ENCODE measurements at regions not wholly inside any gene's neighbourhood (a gene's known extent, or its start where the extent isn't known, plus 50 kb on each side); places are given as distances from the start of the nearest gene placed in this dataset.
A peak's percentile ranks its signal among the peaks of the same experiment; 100 is the strongest.

DNA sequence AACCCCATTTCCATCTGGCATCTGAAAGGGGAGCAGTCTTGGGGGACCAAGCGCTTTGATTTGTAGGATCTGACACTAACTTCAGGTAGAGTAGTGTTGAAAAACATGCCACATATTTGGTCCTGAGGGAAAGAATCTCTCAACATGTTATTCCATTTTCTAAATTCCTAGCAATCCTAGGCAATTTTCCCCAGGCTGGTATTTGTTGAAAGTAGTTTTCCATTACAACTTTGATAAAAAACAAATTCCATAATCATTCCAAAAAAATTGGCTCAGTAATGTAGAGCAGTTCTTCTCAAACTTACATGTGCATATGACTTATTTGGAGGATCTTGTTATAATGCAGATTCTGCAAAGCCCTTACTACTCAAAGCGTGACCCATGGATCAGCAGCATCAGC lies 477.9 kb downstream of the ACTL7B start:
- peaks cover 9% of the 10 kb centered on the region for H3K9me3 Mint-ChIP-seq (ENCODE audit: unreplicated experiment)
- no peak overlapping the region for H3K4me3 Mint-ChIP-seq (ENCODE audit: unreplicated experiment)
- peak overlapping the region; percentile 67 for H3K27ac Mint-ChIP-seq (ENCODE audit: unreplicated experiment)
- peaks cover 4% of the 10 kb centered on the region for H3K36me3 Mint-ChIP-seq (ENCODE audit: unreplicated experiment)
- TF ChIP-seq, protein P1, sequence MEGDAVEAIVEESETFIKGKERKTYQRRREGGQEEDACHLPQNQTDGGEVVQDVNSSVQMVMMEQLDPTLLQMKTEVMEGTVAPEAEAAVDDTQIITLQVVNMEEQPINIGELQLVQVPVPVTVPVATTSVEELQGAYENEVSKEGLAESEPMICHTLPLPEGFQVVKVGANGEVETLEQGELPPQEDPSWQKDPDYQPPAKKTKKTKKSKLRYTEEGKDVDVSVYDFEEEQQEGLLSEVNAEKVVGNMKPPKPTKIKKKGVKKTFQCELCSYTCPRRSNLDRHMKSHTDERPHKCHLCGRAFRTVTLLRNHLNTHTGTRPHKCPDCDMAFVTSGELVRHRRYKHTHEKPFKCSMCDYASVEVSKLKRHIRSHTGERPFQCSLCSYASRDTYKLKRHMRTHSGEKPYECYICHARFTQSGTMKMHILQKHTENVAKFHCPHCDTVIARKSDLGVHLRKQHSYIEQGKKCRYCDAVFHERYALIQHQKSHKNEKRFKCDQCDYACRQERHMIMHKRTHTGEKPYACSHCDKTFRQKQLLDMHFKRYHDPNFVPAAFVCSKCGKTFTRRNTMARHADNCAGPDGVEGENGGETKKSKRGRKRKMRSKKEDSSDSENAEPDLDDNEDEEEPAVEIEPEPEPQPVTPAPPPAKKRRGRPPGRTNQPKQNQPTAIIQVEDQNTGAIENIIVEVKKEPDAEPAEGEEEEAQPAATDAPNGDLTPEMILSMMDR (IDR thresholded peaks at IDR 0.05), result no peak
- no peaks in the 10 kb centered on the region for H3K27me3 Mint-ChIP-seq (ENCODE audit: unreplicated experiment)
- H3K4me1 Mint-ChIP-seq (ENCODE audit: unreplicated experiment), result peaks cover 62% of the 10 kb centered on the region
- no peak for DNase-seq (ENCODE audit: extremely low spot score, unreplicated experiment)

DNA sequence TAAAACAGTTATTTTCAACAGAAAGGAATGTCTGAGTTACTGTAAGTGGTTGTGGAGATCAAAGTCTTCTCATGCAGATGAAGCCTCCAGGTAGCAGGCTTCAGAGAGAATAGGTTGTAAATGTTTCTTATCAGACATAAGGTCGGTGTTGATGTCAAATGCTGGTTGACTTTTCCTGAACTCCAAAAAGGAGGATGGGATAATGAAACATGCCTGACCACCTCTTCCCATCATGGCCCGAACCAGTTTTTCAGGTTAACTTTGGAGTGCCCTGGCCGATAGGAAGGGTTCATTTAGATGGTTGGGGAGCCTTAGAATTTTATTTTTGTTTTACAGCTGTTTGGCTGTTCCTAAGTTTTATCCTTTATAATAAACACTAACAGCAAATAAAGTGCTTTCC lies 478.4 kb downstream of the ACTL7B start:
- peaks cover 14% of the 10 kb centered on the region for H3K9me3 Mint-ChIP-seq (ENCODE audit: unreplicated experiment)

GRCh38 chr9:108376140-108376539 lies 479.6 kb downstream of the ACTL7B start:
- H3K4me3 Mint-ChIP-seq (ENCODE audit: unreplicated experiment), result no peak overlapping the region
- H3K36me3 Mint-ChIP-seq (ENCODE audit: unreplicated experiment), result peaks cover 18% of the 10 kb centered on the region
- TF ChIP-seq, protein P1 (IDR thresholded peaks at IDR 0.05), result no peak
- H3K27me3 Mint-ChIP-seq (ENCODE audit: unreplicated experiment), result no peaks in the 10 kb centered on the region
- DNase-seq (ENCODE audit: extremely low spot score, unreplicated experiment), result no peak
- H3K9me3 Mint-ChIP-seq (ENCODE audit: unreplicated experiment), result peaks cover 25% of the 10 kb centered on the region
- H3K4me1 Mint-ChIP-seq (ENCODE audit: unreplicated experiment), result peaks cover 62% of the 10 kb centered on the region
- H3K27ac Mint-ChIP-seq (ENCODE audit: unreplicated experiment), result peak overlapping the region; percentile 59

More for the DNA sequence above, 478.4 kb downstream of the ACTL7B start:
- no peak for DNase-seq (ENCODE audit: extremely low spot score, unreplicated experiment)
- H3K36me3 Mint-ChIP-seq (ENCODE audit: unreplicated experiment), result peaks cover 8% of the 10 kb centered on the region
- H3K4me1 Mint-ChIP-seq (ENCODE audit: unreplicated experiment), result peaks cover 62% of the 10 kb centered on the region
- TF ChIP-seq, protein P1 (IDR thresholded peaks at IDR 0.05), result no peak
- no peaks in the 10 kb centered on the region for H3K27me3 Mint-ChIP-seq (ENCODE audit: unreplicated experiment)
- peak overlapping the region; percentile 67 for H3K27ac Mint-ChIP-seq (ENCODE audit: unreplicated experiment)
- no peak overlapping the region for H3K4me3 Mint-ChIP-seq (ENCODE audit: unreplicated experiment)

- H3K27ac Mint-ChIP-seq (ENCODE audit: unreplicated experiment), result peak overlapping the region; percentile 88
- H3K36me3 Mint-ChIP-seq (ENCODE audit: unreplicated experiment), result peaks cover 20% of the 10 kb centered on the region
- H3K4me1 Mint-ChIP-seq (ENCODE audit: unreplicated experiment), result peaks cover 60% of the 10 kb centered on the region
- TF ChIP-seq, protein P1 (IDR thresholded peaks at IDR 0.05), result no peak
- no peak overlapping the region for H3K4me3 Mint-ChIP-seq (ENCODE audit: unreplicated experiment)
- no peaks in the 10 kb centered on the region for H3K27me3 Mint-ChIP-seq (ENCODE audit: unreplicated experiment)
- DNase-seq (ENCODE audit: extremely low spot score, unreplicated experiment), result no peak
- H3K9me3 Mint-ChIP-seq (ENCODE audit: unreplicated experiment), result peaks cover 36% of the 10 kb centered on the region
Observed at GRCh38 chr9:108374626-108375025, 481.2 kb downstream of the ACTL7B start.

- DNase-seq (ENCODE audit: extremely low spot score, unreplicated experiment), result no peak
- Mint-ChIP-seq H3K27me3 (ENCODE audit: unreplicated experiment) (no peaks in the 10 kb centered on the region), H3K4me1 (ENCODE audit: unreplicated experiment) (peaks cover 7% of the 10 kb centered on the region), H3K36me3 (ENCODE audit: unreplicated experiment) (peaks cover 12% of the 10 kb centered on the region), H3K27ac (ENCODE audit: unreplicated experiment) (no peak overlapping the region), H3K4me3 (ENCODE audit: unreplicated experiment) (no peak overlapping the region), H3K9me3 (ENCODE audit: unreplicated experiment) (peaks cover 31% of the 10 kb centered on the region)
- TF ChIP-seq, protein P1 (IDR thresholded peaks at IDR 0.05), result no peak
Observed at GRCh38 chr9:108367188-108367587, 488.6 kb downstream of the ACTL7B start.

All from osteocyte (in vitro differentiated cells).